HG02938 (cell line): ENCODE measurements at regions not wholly inside any gene's neighbourhood (a gene's known extent, or its start where the extent isn't known, plus 50 kb on each side); places are given as distances from the start of the nearest gene placed in this dataset.
"Not testable (repeated sequence)": the region's sequence is repeated elsewhere in the genome, so short reads cannot be mapped to it uniquely, and the experiment has no call there.

ENCODE experiments used
- ATAC-seq: cut with Tn5 transposase; IDR thresholded peaks from one replicate; pipeline ENCODE4 v1.9.1; 2021; ENCODE audit warnings: mild to moderate bottlenecking, moderate library complexity; ENCODE audit not compliant: unreplicated experiment

DNA sequence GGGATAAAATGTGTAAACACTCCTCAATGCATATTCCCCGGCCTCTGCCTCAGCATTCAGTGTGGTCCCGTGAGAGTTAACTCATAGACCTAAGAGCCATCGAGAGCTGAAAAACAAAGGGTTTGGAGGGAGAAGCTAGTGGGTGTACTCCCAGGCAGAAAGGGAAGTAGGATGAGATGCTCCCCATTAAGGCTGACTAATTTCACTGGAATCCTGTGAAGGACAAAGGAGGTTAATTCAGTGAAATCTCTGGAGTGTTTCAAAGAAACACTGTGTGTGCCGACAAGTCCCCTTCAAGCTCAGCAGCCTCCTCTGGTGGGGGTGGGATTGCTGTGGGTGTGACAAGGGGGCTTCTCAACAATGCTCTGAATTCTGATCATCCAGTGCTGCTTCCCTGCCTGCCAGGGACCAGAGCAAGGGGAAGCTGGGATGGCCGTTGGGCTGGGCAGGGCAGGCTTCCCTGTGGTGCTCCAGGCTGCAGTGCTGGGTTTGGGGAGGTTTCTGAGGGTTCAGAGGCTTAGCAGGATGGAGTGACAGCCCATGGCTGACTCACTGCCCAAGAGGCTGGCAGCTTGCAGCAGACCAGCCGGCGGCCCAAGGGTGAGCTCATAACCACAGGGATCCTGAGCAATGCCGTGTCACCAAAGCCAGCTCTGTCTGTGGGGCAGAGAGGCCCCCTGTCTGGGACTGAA lies 61.4 kb upstream of the BMAL1 start:
- no peak for ATAC-seq

DNA sequence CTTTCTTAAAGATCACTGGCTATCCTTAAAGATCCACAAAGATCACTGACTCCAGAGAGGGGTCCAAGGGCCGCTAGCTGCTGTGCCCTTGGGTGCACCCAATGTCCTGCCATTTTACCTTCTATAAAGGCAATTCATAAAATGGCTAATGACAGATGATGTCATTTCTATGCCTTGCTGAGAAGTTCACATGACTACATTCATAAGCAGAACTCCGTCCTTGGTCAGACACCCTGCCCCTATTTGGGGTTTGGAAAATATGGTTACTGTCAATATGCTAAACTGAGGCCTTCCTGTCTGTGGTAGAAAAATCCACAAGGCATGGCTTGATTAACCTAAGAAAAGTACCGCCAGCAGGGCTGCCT lies 60.9 kb upstream of the BMAL1 start:
- ATAC-seq = no peak

DNA sequence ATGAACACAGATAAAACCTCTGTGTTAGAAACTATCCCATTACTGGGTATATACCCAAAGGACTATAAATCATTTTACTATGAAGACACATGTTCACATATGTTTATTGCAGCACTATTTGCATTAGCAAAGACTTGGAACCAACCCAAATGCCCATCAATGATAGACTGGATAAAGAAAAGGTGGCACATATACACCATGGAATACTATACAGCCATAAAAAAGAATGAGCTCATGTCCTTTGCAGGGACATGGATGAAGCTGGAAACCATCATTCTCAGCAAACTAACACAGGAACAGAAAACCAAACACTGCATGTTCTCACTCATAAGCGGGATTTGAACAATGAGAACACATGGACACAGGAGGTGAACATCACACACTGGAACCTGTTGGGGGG lies 58.9 kb upstream of the BMAL1 start:
- ATAC-seq = not testable (repeated sequence)

DNA sequence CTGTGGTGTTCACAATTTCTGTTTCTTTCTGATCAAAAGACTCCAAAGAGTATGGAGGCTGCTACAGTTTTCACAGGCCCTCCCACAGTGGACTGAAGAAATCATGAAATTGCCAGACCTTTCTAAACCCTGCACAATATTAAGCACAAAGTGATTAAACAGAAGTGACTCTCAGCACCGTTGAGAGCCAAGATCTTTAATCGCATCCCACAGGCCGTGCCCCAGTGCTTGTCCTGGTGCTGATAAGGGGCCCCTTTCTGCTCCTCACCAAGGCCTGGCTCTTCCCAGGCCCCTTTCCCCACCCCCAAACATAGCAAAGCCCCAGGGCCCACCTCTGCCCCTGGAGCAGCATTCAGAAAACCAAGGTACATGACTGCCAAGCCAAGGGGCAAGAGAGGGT lies 57.4 kb upstream of the BMAL1 start:
- ATAC-seq = no peak

DNA sequence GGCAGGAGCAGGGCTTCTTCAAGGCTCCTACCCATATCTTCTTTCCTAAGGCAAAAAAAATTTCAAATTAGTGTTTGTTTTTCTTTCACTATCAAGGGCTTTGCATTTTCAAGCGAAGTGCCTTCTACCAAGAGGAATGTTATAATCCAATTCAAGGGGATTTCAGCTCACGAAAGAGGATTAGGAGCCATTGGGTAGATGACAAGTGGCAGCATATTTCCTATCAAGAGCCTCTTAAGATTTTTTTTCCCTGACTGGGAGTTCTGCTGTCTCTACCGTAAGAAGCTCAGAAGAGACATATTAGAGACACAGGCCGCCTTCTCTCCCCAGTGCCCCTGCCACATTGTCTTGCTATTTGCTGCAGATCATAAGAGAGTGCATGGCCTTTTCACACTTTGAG lies 55.9 kb upstream of the BMAL1 start:
- no peak for ATAC-seq

DNA sequence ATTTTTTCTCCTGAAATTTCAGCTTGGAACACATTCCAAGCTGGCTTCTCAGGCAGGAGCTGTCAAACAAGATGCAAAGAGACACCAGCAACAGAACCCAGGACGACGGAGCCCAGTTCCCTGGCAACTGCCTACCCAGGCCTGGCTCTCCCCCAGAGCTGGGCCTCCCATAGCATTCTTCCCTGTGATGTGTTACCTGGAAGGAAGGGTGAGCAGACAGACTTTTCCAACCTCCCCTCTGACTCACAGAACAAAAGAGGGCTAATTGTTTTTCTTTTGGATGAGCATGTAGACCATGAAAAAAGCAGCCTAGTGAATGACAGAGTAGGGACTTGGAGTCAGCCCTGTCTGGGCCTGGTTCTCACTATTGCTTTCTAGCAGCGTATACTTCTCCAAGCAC lies 55.3 kb upstream of the BMAL1 start:
- no peak for ATAC-seq

DNA sequence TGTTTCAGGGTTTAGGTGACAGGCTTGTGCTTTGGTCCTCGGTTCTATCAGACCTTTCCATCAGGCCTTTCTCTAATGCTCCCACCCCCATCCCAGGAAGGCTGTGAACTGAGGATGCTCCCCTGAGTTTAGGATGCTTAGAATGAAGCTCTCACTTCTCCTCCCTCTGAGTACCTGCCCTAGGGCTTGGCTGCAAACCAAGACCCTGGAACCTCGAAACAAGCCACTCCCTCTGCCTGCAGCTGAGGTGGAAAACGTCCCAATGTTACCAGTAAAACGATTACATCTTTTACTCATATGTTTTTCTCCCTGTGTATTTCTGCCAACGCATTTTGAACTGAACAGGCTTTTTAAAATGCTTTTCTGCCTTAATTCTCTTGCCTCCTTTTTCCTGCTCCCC lies 54.5 kb upstream of the BMAL1 start:
- ATAC-seq = no peak

DNA sequence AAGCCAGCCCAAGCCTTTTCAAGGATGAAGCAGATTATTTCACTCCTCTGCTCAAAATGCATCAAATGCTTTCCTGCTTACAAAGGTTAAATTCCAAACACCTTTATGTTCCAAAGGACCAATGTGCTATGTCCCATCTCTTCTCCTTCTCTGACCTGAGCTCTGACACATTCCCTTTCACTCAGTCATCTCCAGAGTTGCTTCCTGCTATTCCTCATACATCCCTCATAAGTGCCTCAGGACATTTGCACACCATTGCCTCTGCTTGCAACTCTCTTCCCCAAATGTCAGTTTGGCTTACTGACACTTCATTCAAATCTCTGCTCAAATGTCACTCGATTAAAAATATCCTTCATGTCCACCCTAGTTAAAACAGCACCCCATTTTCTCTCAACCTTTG lies 53.3 kb upstream of the BMAL1 start:
- ATAC-seq = no peak

DNA sequence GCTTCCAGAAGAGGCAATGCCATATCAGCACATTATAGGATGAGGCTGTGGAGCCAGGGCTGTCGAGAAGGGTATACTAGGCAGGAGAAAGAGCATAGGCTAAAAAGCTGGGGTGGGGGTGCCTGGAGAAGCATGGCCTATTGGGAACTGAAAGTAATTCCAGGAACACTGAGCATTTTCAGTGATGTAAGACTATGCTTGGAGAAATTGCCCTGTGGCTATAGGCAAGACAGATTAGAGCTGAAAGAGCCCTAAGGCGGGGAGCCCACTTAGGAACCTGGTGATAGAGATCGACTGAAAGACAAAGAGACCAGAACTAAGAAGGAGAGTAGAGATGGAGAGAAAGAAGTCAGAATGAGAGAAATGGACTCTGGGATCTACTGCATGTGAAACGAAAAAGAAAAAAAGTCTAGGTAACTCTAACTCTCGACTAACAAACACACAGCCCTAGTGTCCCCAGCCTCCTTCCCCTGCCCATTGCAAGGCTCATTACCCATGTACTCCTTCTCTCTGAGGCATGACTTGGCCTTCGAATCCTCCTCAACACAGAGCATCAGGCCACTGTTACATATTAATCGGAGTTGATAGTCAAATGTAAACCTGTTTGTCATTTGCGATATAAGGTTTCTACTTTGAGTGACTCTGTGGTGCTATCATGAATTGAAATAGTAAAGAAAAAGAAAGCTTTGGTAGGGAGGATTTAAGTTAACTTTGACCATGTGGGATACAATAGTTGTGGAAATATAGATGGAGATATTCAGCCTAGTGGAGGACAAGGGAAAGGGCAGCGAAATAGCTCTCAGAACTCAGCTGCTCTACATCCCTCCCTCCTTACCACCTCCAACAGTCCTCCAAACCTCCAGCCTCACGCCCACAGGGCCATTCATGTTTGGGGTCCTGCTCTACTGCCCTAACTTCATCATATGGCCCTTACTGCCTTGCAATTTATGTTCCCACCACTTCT lies 52.3 kb upstream of the BMAL1 start:
- ATAC-seq = no peak

DNA sequence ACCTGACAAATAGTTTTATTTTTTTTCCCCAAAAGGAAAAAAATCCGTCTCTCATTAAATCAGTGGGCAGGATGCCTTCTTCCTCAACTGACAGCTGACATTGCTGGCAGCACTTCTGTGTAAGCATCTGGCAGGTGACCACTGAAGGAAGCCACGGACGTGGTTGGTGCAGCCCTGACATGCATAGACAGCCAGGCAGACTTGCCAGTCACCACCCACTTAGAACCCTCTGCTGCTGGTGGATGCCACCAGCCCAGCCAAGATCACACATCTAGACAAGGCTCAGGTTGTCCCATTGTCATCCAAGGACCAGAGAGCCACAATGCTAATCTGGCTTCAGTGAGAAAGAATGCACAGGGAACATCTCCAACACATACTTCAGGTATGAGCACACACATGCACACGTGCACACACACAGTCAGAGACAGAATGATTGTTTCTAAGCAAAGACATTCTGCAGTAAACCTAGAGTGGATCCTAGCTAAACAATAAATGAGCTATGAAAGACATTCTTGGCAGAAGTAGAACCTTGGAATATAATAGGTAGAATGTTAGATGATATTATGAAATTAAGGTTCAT lies 49.8 kb upstream of the BMAL1 start:
- ATAC-seq = no peak
